CD14-positive monocyte (primary cell): ENCODE measurements at regions not wholly inside any gene's neighbourhood (a gene's known extent, or its start where the extent isn't known, plus 50 kb on each side); places are given as distances from the start of the nearest gene placed in this dataset.

Experiments used
- DNase-seq, 3 donors: peaks; one replicate each; pipeline ENCODE4 v3.0.0-alpha.2; 2011 to 2022
- H2AFZ ChIP-seq: 2 replicates; pipeline ENCODE4 v1.6.0; 2012; ENCODE audit warnings: mild to moderate bottlenecking, low read depth, low read length, inconsistent platforms; ENCODE audit not compliant: insufficient read depth, poor library complexity, severe bottlenecking
- H3K27ac ChIP-seq, 2 donors: 1 replicate in 1 of 2; 2 replicates in 1 of 2; pipeline ENCODE4 v1.5.1; 2012 to 2013; ENCODE audit warnings: low read length in 2 of 2, control low read depth in 1 of 2, inconsistent platforms in 1 of 2, low read depth in 1 of 2, mild to moderate bottlenecking in 1 of 2
- H3K27me3 ChIP-seq, 2 donors: one replicate each; pipeline versions ENCODE4 v1.6.0 to v1.6.1; 2011 to 2013; ENCODE audit warnings: low read length in 2 of 2; ENCODE audit not compliant: control insufficient read depth in 2 of 2, insufficient read depth in 2 of 2
- H3K36me3 ChIP-seq, 2 donors: replicated peaks in 1 of 2; 1 replicate in 1 of 2; 2 replicates in 1 of 2; pipeline versions ENCODE4 v1.5.1 to v1.6.1; 2012 to 2013; ENCODE audit warnings: low read length in 2 of 2, control low read depth in 1 of 2, inconsistent platforms in 1 of 2, mild to moderate bottlenecking in 1 of 2; ENCODE audit not compliant: insufficient read depth in 2 of 2, control insufficient read depth in 1 of 2
- H3K4me1 ChIP-seq, 2 donors: 1 replicate in 1 of 2; 2 replicates in 1 of 2; pipeline versions ENCODE4 v1.5.1 to v1.6.1; 2012 to 2013; ENCODE audit warnings: low read length in 2 of 2, control low read depth in 1 of 2, inconsistent platforms in 1 of 2, mild to moderate bottlenecking in 1 of 2, moderate library complexity in 1 of 2; ENCODE audit not compliant: insufficient read depth in 2 of 2, control insufficient read depth in 1 of 2
- H3K4me2 ChIP-seq: replicated peaks from 2 replicates; pipeline ENCODE3; 2012; ENCODE audit warnings: low read length, moderate library complexity, mild to moderate bottlenecking; ENCODE audit not compliant: poor library complexity, severe bottlenecking; ENCODE audit errors: extremely low read depth
- H3K4me3 ChIP-seq, 3 experiments: fragments of 200-600 bp in 1 of 3; sonication (generic) in 1 of 3; replicated peaks in 1 of 3; 1 replicate in 2 of 3; 2 replicates in 1 of 3; pipeline ENCODE4 v1.5.1; 2011 to 2013; ENCODE audit warnings: low read length in 3 of 3, mild to moderate bottlenecking in 3 of 3, control low read depth in 2 of 3, low read depth in 2 of 3, inconsistent platforms in 1 of 3, moderate library complexity in 1 of 3
- H3K79me2 ChIP-seq: 2 replicates; pipeline ENCODE4 v1.6.0; 2012; ENCODE audit warnings: mild to moderate bottlenecking, control low read depth, inconsistent platforms, low read length, moderate library complexity; ENCODE audit not compliant: insufficient read depth
- H3K9ac ChIP-seq: 2 replicates; pipeline ENCODE4 v1.6.0; 2017; ENCODE audit warnings: low read length, mild to moderate bottlenecking; ENCODE audit not compliant: insufficient read depth, poor library complexity, severe bottlenecking
- H3K9me3 ChIP-seq, 2 donors: replicated peaks in 1 of 2; 1 replicate in 1 of 2; 2 replicates in 1 of 2; pipeline versions ENCODE4 v1.5.1 to v1.6.1; 2012 to 2013; ENCODE audit warnings: low read length in 2 of 2, control low read depth in 1 of 2; ENCODE audit not compliant: control insufficient read depth in 1 of 2, insufficient read depth in 1 of 2
- H4K20me1 ChIP-seq: 2 replicates; pipeline ENCODE4 v1.6.0; 2012; ENCODE audit warnings: mild to moderate bottlenecking, low read length, control low read depth, moderate library complexity; ENCODE audit not compliant: insufficient read depth
- H3K27ac Mint-ChIP-seq, 7 donors: one replicate each; pipeline ENCODE4 v1.8.0; 2020; ENCODE audit warnings: mild to moderate bottlenecking in 7 of 7, mixed read lengths in 7 of 7, moderate library complexity in 6 of 7, inconsistent platforms in 2 of 7
- H3K27me3 Mint-ChIP-seq, 3 donors: one replicate each; pipeline ENCODE4 v1.8.0; 2021 to 2022; ENCODE audit warnings: low read depth in 3 of 3, mild to moderate bottlenecking in 3 of 3, mixed read lengths in 3 of 3, moderate library complexity in 3 of 3, inconsistent platforms in 1 of 3
- H3K36me3 Mint-ChIP-seq, 2 donors: one replicate each; pipeline ENCODE4 v1.8.0; 2020; ENCODE audit warnings: mixed read lengths in 2 of 2, inconsistent platforms in 1 of 2, mild to moderate bottlenecking in 1 of 2
- H3K4me1 Mint-ChIP-seq: one replicate; pipeline ENCODE4 v1.8.0; 2020; ENCODE audit warnings: mild to moderate bottlenecking, mixed read lengths
- H3K4me3 Mint-ChIP-seq, 2 donors: one replicate each; pipeline ENCODE4 v1.8.0; 2020; ENCODE audit warnings: mild to moderate bottlenecking in 2 of 2, mixed read lengths in 2 of 2, moderate library complexity in 1 of 2
- H3K9me3 Mint-ChIP-seq, 7 donors: one replicate each; pipeline ENCODE4 v1.8.0; 2020 to 2022; ENCODE audit warnings: mixed read lengths in 7 of 7, mild to moderate bottlenecking in 6 of 7, moderate library complexity in 6 of 7, inconsistent platforms in 2 of 7
- WGBS: methylation state at CpG from one replicate; pipeline ENCODE4 v1.1.5; 2013; ENCODE audit warnings: missing lambda C conversion rate; ENCODE audit not compliant: insufficient coverage; 5-methylcytosine and 5-hydroxymethylcytosine counted together
- intact Hi-C, 2 donors: fragments of 100-400 bp; cut with micrococcal nuclease; formaldehyde crosslinking; loops; one replicate each; pipeline versions ENCODE4 v1.15.0 to v1.15.1; 2023
- TF ChIP-seq, protein P1 (sequence below): fragments of 200-600 bp; IDR thresholded peaks from one replicate; pipeline ENCODE4 v1.8.0; 2022; ENCODE audit warnings: antibody characterized with exemption, mild to moderate bottlenecking

GRCh38 chr6:21898107-21898796 lies 304.7 kb downstream of the SOX4 start:
- Histone ChIP-seq H3K4me2 (no peak overlapping the region), H4K20me1 (no peaks in the 10 kb centered on the region), H3K4me1 (no peaks in the 10 kb centered on the region), H2AFZ (no peak overlapping the region), H3K4me3 (no peak overlapping the region), H3K27ac (no peak overlapping the region), H3K27me3 (no peaks in the 10 kb centered on the region), H3K9ac (no peak overlapping the region), H3K36me3 (no peaks in the 10 kb centered on the region), H3K79me2 (no peaks in the 10 kb centered on the region), H3K9me3 (no peaks in the 10 kb centered on the region)
- TF ChIP-seq, protein P1, sequence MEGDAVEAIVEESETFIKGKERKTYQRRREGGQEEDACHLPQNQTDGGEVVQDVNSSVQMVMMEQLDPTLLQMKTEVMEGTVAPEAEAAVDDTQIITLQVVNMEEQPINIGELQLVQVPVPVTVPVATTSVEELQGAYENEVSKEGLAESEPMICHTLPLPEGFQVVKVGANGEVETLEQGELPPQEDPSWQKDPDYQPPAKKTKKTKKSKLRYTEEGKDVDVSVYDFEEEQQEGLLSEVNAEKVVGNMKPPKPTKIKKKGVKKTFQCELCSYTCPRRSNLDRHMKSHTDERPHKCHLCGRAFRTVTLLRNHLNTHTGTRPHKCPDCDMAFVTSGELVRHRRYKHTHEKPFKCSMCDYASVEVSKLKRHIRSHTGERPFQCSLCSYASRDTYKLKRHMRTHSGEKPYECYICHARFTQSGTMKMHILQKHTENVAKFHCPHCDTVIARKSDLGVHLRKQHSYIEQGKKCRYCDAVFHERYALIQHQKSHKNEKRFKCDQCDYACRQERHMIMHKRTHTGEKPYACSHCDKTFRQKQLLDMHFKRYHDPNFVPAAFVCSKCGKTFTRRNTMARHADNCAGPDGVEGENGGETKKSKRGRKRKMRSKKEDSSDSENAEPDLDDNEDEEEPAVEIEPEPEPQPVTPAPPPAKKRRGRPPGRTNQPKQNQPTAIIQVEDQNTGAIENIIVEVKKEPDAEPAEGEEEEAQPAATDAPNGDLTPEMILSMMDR = no peak
- Mint-ChIP-seq H3K36me3 (no peaks in the 10 kb centered on the region), H3K4me3 (no peak overlapping the region), H3K27me3 (no peaks in the 10 kb centered on the region), H3K9me3 (peaks cover 0 to 3% (median 0%) of the 10 kb centered on the region in 7 donors), H3K27ac (no peak overlapping the region), H3K4me1 (peaks cover 7% of the 10 kb centered on the region)
- WGBS = 100% methylated on average over 3 of the region's 5 CpGs
- no peak for DNase-seq
- intact Hi-C loops = no loop called here

- H3K4me1 ChIP-seq = no peaks in the 10 kb centered on the region
- H4K20me1 ChIP-seq = no peaks in the 10 kb centered on the region
- H3K9me3 ChIP-seq = no peaks in the 10 kb centered on the region
- Mint-ChIP-seq H3K36me3 (no peaks in the 10 kb centered on the region), H3K4me1 (peaks cover 7% of the 10 kb centered on the region), H3K4me3 (no peak overlapping the region), H3K9me3 (peaks cover 0 to 3% (median 0%) of the 10 kb centered on the region in 7 donors), H3K27ac (no peak overlapping the region), H3K27me3 (no peaks in the 10 kb centered on the region)
- WGBS = 66% methylated on average over 4 of the region's 6 CpGs
- no peaks in the 10 kb centered on the region for H3K27me3 ChIP-seq
- H3K4me2 ChIP-seq = no peak overlapping the region
- no peak overlapping the region for H3K9ac ChIP-seq
- no peak overlapping the region for H2AFZ ChIP-seq
- intact Hi-C loops = no loop called here
- DNase-seq = no peak
- TF ChIP-seq, protein P1 = no peak
- H3K79me2 ChIP-seq = no peaks in the 10 kb centered on the region
- H3K36me3 ChIP-seq = no peaks in the 10 kb centered on the region
- H3K4me3 ChIP-seq = no peak overlapping the region
- no peak overlapping the region for H3K27ac ChIP-seq
These were observed 306.2 kb downstream of the SOX4 start for GRCh38 chr6:21899708-21900107.
